HT-29 (cell line): ENCODE measurements at regions not wholly inside any gene's neighbourhood (a gene's known extent, or its start where the extent isn't known, plus 50 kb on each side); places are given as distances from the start of the nearest gene placed in this dataset.
"Not testable (repeated sequence)": the region's sequence is repeated elsewhere in the genome, so short reads cannot be mapped to it uniquely, and the experiment has no call there.

Source experiments
- DNase-seq: peaks from one replicate; pipeline ENCODE4 v3.0.0-alpha.2; 2015; ENCODE audit warnings: low spot score

DNA sequence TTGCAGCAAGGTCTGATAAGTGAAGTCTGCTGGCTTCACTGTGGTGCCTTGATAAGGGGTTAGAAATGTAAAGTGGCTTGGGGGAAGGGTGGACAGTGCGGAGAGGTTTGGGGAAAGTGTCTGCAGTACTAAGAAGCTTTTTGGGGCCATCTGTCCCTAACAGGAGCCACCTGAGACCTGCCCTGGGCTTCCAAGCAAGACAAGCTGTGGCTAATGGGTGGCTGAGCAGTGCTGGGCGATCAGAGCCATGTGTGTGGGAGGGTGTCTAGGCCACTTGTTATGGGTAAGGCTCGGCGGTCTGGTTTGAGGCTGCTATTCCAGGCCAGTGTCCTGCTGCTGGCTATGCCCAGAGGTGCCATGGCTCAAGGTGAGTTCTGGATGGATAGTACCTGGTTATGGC is 185.4 kb upstream of the MTMR8 start:
- no peak for DNase-seq

DNA sequence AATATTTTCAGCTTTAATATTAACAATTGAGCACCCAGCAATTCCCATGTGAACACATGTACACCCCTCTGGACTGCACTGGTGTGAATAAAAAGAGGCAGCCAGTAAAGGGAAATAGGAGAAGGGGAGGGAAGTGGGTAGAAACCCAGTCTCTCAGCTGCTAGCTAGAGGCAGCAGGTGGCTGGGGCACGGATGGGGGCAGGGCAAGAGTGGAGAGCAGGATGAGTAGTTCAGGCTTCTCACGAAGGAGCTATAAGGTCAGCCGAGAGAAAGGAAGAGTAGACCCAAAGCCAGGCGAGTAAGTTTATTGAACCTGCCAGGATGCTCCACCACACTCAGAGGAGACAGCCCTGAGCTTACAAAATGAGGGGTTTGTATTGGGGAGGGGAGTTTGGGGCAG is 184.8 kb upstream of the MTMR8 start:
- no peak for DNase-seq

DNA sequence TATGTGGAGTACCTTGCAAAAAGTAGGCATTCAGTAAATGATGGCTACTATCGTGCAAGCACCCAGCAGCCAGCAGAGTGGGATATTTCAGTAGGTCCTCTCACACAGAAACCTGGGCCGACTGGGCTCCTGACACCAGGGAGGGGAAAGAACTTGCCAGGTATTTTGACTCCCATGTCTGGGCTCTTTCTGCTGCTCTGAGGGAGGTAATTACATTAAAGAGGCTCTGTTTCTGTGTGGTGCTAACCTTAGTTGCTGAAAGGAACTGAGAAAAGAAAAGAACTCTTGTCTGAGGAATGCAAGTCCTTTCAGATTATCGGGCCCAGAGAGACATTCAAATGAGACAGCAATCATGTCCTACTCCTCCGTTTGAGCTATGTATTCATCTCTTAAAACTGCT is 175.8 kb upstream of the MTMR8 start:
- DNase-seq = no peak

DNA sequence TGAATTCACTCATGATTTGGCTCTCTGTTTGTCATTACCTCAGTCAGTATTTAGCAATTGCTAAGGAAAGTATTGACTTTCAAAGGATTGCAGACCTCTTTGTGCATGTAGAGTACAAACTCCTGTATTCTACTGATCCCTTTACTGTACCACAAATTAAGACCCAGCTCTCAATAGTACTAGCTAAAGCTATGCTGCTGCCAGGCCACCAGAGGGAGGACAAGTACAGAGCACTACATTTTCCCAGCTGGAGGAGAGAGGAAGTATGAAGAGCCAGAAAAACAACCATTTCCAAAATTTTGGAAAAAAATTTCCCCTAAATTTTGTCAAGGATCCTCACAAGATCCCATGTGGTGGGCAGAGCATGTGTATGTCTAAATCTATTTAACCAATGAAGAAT is 175.0 kb upstream of the MTMR8 start:
- DNase-seq = peak; percentile 4

DNA sequence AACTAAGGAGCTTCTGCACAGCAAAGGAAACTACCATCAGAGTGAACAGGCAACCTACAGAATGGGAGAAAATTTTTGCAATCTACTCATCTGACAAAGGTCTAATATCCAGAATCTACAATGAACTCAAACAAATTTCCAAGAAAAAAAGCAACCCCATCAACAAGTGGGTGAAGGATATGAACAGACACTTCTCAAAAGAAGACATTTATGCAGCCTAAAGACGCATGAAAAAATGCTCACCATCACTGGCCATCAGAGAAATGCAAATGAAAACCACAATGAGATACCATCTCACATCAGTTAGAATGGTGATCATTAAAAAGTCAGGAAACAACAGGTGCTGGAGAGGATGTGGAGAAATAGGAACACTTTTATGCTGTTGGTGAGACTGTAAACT is 170.1 kb upstream of the MTMR8 start:
- not testable (repeated sequence) for DNase-seq

DNA sequence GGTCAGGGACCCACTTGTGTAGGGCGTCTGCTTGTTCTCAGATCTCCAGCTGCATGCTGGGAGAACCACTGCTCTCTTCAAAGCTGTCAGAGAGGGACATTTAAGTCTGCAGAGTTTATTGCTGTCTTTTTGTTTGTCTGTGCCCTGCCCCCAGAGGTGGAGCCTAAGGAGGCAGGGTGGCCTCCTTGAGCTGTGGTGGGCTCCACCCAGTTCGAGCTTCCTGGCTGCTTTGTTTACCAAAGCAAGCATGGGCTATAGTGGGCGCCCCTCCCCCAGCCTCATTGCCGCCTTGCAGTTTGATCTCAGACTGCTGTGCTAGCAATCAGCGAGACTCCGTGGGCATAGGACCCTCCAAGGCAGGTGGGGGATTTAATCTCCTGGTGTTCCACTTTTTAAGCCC is 154.0 kb upstream of the MTMR8 start:
- DNase-seq = not testable (repeated sequence)

DNA sequence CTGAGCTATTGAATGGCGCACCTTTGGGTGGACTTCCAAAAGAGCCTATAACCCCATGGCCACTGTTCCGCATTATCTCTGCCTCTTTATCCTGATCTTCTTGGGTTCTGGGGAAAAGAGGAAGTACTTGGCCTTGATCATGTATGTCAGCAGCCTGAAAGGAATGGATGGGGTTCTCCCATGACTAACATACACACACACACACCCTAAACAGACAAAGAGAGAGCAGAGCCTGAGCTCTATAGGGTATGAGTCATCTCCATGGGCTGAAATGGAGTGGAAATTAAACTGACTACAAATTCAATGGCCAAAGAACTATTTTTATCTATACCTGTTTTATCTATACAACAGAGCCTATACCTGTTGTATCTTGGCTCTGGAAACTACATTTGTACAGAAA is 141.5 kb upstream of the MTMR8 start:
- DNase-seq = no peak
